ENCODE measurements at regions not wholly inside any gene's neighbourhood (a gene's known extent, or its start where the extent isn't known, plus 50 kb on each side); places are given as distances from the start of the nearest gene placed in this dataset.

- no peak for DNase-seq (ENCODE audit: low spot score)
Measured at GRCh38 chr6:23435126-23435525, 690.9 kb upstream of the NRSN1 start.

- DNase-seq (ENCODE audit: low spot score) = no peak
Measured at GRCh38 chr6:23435798-23436197, 690.2 kb upstream of the NRSN1 start.

GRCh38 chr6:23441808-23442461 lies 684.1 kb upstream of the NRSN1 start:
- no peak for DNase-seq (ENCODE audit: low spot score)

DNA sequence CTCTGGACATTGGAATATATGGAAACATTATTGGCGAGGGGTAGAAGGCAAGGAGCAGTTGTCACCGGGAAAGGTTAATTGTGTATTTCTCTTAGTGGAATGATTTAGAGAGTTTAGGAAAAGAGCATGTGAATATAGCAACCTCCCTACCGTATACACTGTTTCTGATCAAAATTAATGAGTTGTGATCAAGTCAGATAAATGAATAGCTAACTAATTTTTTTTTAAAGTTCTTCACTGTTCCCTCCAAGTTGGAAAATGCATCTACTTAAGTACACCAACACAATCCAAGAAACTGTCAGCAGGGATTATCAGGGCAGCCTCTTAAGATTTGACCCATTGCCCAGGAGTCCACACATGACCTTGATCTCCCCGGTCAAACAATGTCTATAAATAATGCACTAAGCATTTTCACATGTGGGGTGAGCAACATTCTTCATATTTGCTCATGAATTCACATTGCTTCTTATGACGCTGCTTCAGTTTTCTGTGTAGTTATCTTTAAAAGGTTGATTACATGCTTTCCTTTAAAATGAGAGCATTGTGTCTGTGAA lies 680.8 kb upstream of the NRSN1 start:
- DNase-seq (ENCODE audit: low spot score) = no peak

- peak; percentile 40 for DNase-seq (ENCODE audit: low spot score)
Measured at GRCh38 chr6:23446469-23446967, 679.5 kb upstream of the NRSN1 start.

- DNase-seq (ENCODE audit: low spot score) = no peak
Measured at GRCh38 chr6:23447731-23448130, 678.3 kb upstream of the NRSN1 start.

DNA sequence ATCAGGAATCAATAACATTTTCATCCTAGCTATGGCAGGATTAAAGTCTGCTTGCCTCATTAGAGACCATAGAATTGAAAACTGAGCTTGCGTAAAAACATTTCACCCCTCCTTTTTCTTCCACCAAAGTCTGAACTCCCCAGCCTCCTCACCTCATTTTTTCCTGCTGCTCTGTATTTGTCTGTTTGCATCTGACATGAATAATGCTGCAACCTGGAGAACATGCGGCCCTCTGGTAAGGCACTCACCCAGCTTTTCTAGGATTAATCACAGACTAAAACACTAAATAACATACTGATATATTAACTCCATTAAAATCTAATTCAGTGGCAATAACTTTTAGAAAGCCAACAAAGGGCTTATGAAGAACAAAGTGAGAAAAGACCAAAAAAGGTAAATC lies 677.7 kb upstream of the NRSN1 start:
- DNase-seq (ENCODE audit: low spot score) = no peak

- peak; percentile 82 for DNase-seq (ENCODE audit: low spot score)
Measured at GRCh38 chr6:23454080-23454976, 671.7 kb upstream of the NRSN1 start.

DNA sequence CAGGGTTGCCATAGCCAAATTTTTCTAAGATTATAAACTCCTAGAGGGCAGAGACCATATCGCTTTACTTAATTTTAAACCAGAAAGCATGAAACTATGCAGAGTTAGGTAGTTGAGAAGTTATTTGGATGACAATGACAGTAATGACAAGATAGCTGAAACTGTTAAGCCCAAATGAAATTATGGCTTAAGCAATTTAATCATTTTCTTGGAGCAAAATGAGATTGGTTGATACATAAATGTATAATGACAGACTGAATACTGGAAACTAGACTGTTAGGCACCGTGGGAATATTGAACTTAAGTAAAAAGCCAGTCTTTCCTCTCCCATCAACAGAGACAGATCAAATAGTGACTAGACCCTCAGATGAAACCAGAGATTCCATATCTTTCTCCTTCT lies 670.3 kb upstream of the NRSN1 start:
- no peak for DNase-seq (ENCODE audit: low spot score)

GRCh38 chr6:23456396-23456795 lies 669.6 kb upstream of the NRSN1 start:
- DNase-seq (ENCODE audit: low spot score) = peak; percentile 32

DNA sequence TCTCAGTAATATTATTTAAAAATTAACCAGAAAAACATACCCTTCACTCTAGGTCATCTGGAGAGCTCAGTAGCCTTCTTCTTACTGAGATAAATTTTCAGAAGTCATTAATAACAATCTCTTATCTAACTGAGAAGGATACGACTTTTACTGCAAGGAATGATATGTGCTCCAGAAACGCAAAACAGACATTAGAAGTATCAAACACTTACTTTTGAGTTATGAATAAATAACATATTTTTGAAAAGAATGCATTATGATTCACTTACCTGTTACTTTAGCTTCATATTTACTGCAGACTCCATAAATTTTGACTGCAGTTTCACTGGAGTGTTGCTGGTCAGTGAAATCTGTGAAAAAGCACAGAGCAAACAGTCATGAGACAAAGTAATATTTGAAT lies 668.7 kb upstream of the NRSN1 start:
- no peak for DNase-seq (ENCODE audit: low spot score)

DNA sequence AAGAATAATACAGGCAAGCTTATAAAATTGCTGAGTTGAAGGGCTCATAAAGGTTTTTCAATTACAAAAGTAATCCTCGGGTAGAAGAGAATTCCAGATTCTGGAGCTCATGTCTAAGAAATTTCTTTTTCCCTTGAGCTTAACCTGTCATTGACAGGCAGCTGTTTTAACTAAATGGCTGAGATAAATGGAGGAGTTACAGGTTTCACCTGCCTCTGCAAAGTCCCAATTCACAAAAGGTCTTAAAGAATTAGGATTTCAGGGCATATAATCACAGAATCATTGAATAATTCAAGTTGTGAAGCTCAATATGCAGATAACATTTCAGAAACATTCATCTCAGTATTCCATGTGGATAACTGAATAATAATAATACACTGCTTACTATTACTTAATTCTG lies 660.1 kb upstream of the NRSN1 start:
- DNase-seq (ENCODE audit: low spot score) = no peak

GRCh38 chr6:23477586-23477985 lies 648.4 kb upstream of the NRSN1 start:
- DNase-seq (ENCODE audit: low spot score) = no peak

DNA sequence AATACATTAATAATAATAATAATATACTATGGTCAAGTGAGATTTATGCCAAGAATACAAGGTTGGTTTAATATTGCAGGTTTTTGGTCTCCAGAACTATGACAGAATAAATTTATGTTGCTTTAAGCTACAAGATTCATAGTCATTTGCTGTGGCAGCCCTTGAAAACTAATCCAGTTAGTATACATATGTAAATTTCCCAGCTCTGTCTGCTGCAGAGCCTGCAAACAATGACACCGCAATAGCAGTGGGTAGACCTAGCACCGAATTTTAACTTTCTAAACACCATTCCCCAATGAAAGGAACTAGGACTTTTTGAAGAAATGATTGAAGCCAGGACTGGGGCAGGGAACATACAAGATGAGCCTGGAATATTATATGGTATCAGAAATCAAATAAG lies 647.7 kb upstream of the NRSN1 start:
- DNase-seq (ENCODE audit: low spot score) = no peak

DNA sequence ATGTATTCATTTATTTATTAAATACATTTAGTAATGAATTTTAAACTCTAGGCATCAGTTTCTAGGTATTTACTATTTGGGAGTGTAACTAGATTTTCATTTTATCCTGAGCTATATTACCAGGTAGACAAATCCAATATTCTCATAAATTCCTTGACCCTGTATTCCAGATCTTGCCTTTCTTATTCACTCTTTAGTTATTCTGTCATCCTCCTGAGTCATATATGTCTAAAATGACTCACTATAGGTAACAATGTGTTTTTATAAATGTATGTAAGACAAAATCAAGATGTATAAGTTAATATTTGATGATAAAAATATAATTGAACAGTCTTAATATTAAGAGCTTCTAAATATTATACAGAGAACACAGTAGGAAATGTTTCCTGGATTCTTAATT lies 642.1 kb upstream of the NRSN1 start:
- DNase-seq (ENCODE audit: low spot score) = no peak

- DNase-seq (ENCODE audit: low spot score) = no peak
Measured at GRCh38 chr6:23494367-23494766, 631.6 kb upstream of the NRSN1 start.

GRCh38 chr6:23498013-23498412 lies 628.0 kb upstream of the NRSN1 start:
- DNase-seq (ENCODE audit: low spot score) = no peak

GRCh38 chr6:23499549-23499948 lies 626.5 kb upstream of the NRSN1 start:
- DNase-seq (ENCODE audit: low spot score) = no peak

- DNase-seq (ENCODE audit: low spot score) = no peak
Measured at GRCh38 chr6:23503173-23503572, 622.8 kb upstream of the NRSN1 start.

- no peak for DNase-seq (ENCODE audit: low spot score)
Measured at GRCh38 chr6:23505026-23505425, 621.0 kb upstream of the NRSN1 start.

- DNase-seq (ENCODE audit: low spot score) = no peak
Measured at GRCh38 chr6:23510778-23511510, 615.1 kb upstream of the NRSN1 start.

GRCh38 chr6:23511817-23512216 lies 614.2 kb upstream of the NRSN1 start:
- DNase-seq (ENCODE audit: low spot score) = no peak

Data from kidney capillary endothelial cell (primary cell).